GM10847 (cell line): ENCODE measurements at regions not wholly inside any gene's neighbourhood (a gene's known extent, or its start where the extent isn't known, plus 50 kb on each side); places are given as distances from the start of the nearest gene placed in this dataset.

Experiments used
- POLR2A ChIP-seq: IDR thresholded peaks from 2 replicates; pipeline ENCODE4 v1.6.1; 2011; ENCODE audit not compliant: insufficient read length; ENCODE audit errors: extremely low read depth

GRCh38 chr2:120785228-120785966, 49.7 kb downstream of the GLI2 start:
- TF ChIP-seq POLR2A = no peak

GRCh38 chr2:120786038-120786960, 50.6 kb downstream of the GLI2 start:
- TF ChIP-seq POLR2A = no peak

- no peak for TF ChIP-seq POLR2A
Observed at GRCh38 chr2:120787111-120787821, 51.6 kb downstream of the GLI2 start.

GRCh38 chr2:120787822-120788700, 52.4 kb downstream of the GLI2 start:
- no peak for TF ChIP-seq POLR2A

- no peak for TF ChIP-seq POLR2A
Observed at GRCh38 chr2:120791243-120791961, 55.7 kb downstream of the GLI2 start.

GRCh38 chr2:120791962-120792297, 56.3 kb downstream of the GLI2 start:
- TF ChIP-seq POLR2A = no peak

GRCh38 chr2:120793682-120794403, 58.2 kb downstream of the GLI2 start:
- no peak for TF ChIP-seq POLR2A

- TF ChIP-seq POLR2A = no peak
Observed at GRCh38 chr2:120794716-120795115, 59.0 kb downstream of the GLI2 start.

- TF ChIP-seq POLR2A = no peak
Observed at GRCh38 chr2:120796094-120796493, 60.4 kb downstream of the GLI2 start.

- TF ChIP-seq POLR2A = no peak
Observed at GRCh38 chr2:120797421-120798221, 62.0 kb downstream of the GLI2 start.

GRCh38 chr2:120798567-120799247, 63.0 kb downstream of the GLI2 start:
- no peak for TF ChIP-seq POLR2A

GRCh38 chr2:120802158-120802557, 66.5 kb downstream of the GLI2 start:
- no peak for TF ChIP-seq POLR2A
